GM19395 (cell line): ENCODE measurements at regions not wholly inside any gene's neighbourhood (a gene's known extent, or its start where the extent isn't known, plus 50 kb on each side); places are given as distances from the start of the nearest gene placed in this dataset.

Source experiments
- ATAC-seq: cut with Tn5 transposase; IDR thresholded peaks from one replicate; pipeline ENCODE4 v1.9.1; 2021; ENCODE audit warnings: mild to moderate bottlenecking, moderate library complexity; ENCODE audit not compliant: unreplicated experiment

GRCh38 chr7:33841031-33841430 lies 64.3 kb upstream of the BMPER start:
- ATAC-seq: no peak

- no peak for ATAC-seq
Observed at GRCh38 chr7:33841705-33842129, 63.6 kb upstream of the BMPER start.

GRCh38 chr7:33842150-33842549 lies 63.2 kb upstream of the BMPER start:
- ATAC-seq: no peak

GRCh38 chr7:33845991-33846509 lies 59.3 kb upstream of the BMPER start:
- ATAC-seq: no peak

DNA sequence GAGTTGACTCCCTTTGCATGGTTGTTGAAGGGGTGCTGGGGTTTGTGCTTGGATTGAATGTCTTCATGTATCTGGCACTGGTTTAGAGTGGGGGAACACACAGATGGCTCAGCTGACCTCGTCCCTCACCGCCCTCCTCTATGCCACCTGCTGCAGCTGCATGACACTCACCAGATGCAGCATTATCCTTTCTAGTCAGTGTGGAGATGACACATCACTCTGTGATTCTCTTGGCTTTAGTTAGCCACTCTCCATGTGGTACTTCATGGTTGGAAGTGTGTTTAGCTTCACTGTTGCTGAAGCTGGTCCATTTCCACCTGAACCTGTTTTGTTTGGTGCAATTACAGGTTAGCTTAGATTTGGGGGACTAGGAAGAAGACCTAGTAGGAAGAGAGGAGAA lies 56.3 kb upstream of the BMPER start:
- ATAC-seq: no peak

DNA sequence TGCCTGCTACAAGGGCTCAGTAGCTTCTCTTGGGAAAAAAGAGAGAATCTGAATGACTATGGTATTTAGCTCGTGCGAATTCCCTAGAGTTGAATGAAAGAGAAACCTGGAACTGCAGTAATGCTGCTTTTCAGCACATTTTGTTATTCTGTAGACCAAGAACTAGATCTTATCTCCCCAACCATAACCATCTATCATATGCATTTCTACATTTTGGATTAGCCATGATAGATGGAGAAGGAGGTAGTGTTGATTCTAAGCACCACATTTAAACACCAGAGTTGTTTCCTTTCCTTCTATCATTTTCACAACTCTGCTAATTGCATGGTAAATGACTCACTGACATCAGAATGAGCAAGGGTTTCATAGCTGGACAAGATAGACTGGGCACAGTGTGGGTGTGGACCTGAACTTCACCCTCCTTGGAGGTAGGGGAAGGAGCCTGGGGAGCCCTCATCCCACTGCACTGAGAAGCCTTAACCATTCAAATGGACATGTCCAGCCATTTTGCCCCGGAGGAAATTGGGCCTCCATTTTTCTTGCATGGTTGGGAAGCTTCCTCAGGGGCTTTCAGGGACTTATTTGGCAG lies 55.3 kb upstream of the BMPER start:
- ATAC-seq: no peak

DNA sequence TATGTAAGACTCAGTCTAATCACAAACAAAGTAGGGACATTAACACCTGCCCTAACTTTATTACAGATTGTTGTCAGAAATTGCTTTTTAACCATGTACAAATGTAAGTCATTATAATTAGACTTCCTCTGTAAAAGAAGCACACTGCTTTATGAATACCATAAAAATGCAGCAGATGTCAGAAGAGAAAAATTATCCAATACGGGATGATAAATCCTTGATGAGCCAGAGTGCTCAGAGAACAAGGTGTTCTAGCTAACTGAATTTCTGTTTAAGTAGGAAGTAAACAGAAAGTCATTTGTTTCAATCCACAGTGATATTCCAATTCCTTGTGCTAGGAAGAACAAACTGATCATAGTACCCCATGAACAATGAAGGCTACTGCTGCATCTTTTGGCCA lies 54.6 kb upstream of the BMPER start:
- no peak for ATAC-seq

DNA sequence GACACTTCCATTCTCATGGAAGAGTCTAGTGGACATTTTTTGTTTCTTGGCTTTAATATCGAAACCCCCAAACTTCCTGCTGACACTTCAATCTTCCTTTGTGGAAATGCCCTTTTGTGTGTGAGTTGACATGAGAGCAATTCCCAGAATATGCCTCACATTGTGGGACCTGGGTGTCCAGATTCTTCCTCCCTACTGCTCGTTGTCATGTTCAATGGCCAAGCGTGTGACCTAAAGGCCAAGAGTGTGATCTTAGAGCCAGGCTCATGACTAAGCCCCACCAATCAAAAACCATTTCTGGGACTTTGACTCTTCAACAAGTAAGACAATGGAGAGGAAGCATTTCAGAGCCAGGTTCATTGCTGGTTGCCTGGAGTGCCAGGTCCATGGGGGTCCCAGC lies 52.5 kb upstream of the BMPER start:
- no peak for ATAC-seq

DNA sequence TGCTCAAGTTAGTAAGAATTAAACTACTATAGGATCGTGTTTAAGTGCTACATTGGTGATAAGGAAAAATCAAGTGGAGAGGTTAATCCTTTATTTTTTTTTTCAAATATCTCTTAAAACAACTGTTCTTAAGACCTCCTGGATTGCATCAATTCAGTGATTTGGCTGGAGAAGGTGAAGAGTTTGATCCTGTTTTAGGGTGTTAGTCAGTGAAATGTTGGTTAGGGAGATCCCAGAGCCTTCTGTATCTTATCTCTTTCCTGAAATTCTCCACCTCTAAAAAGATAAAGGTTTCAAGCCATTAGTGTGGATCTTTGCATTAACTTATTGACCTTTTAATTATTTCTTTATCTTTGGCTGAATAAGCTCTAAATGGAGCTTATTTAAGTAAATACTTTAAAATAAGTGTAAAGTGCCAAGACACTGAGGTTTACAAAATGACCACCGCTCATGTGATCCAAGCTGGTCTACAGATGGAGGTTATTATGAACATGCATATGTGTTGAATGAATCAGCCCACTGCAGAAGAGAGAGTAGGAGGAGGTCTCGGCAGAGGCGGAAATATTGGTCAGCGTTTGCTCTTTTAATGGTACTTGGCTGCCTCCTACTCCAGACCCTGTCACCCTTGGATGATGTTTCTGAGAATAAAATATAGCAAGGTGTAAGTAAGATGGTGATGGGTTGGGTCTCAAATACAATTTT lies 51.8 kb upstream of the BMPER start:
- no peak for ATAC-seq

- no peak for ATAC-seq
Observed at GRCh38 chr7:33854178-33854577, 51.2 kb upstream of the BMPER start.

- no peak for ATAC-seq
Observed at GRCh38 chr7:33854801-33855350, 50.5 kb upstream of the BMPER start.
